Immature natural killer cell (primary cell): ENCODE measurements at regions not wholly inside any gene's neighbourhood (a gene's known extent, or its start where the extent isn't known, plus 50 kb on each side); places are given as distances from the start of the nearest gene placed in this dataset.

ENCODE experiments used
- DNase-seq, 3 donors: peaks; one replicate each; pipeline ENCODE4 v3.0.0; 2022; ENCODE audit warnings: mixed read lengths in 1 of 3
- H3K27ac Mint-ChIP-seq, 6 donors: one replicate each; pipeline ENCODE4 v1.8.0; 2020; ENCODE audit warnings: mixed read lengths in 6 of 6, mild to moderate bottlenecking in 5 of 6, inconsistent platforms in 4 of 6, moderate library complexity in 3 of 6
- H3K27me3 Mint-ChIP-seq, 3 donors: one replicate each; pipeline ENCODE4 v1.8.0; 2020 to 2021; ENCODE audit warnings: low read depth in 3 of 3, mild to moderate bottlenecking in 3 of 3, mixed read lengths in 3 of 3, moderate library complexity in 3 of 3, inconsistent platforms in 1 of 3
- H3K36me3 Mint-ChIP-seq, 3 donors: one replicate each; pipeline ENCODE4 v1.8.0; 2020; ENCODE audit warnings: mixed read lengths in 3 of 3, inconsistent platforms in 2 of 3, mild to moderate bottlenecking in 2 of 3
- H3K4me1 Mint-ChIP-seq, 2 donors: one replicate each; pipeline ENCODE4 v1.8.0; 2020; ENCODE audit warnings: inconsistent platforms in 2 of 2, mild to moderate bottlenecking in 2 of 2, mixed read lengths in 2 of 2, moderate library complexity in 1 of 2
- H3K4me3 Mint-ChIP-seq, 5 donors: one replicate each; pipeline ENCODE4 v1.8.0; 2020; ENCODE audit warnings: mild to moderate bottlenecking in 5 of 5, mixed read lengths in 5 of 5, inconsistent platforms in 3 of 5, moderate library complexity in 3 of 5
- H3K9me3 Mint-ChIP-seq, 6 donors: one replicate each; pipeline ENCODE4 v1.8.0; 2020; ENCODE audit warnings: mild to moderate bottlenecking in 6 of 6, mixed read lengths in 6 of 6, inconsistent platforms in 4 of 6, moderate library complexity in 3 of 6

- H3K27me3 Mint-ChIP-seq: peaks cover 0 to 2% (median 0%) of the 10 kb centered on the region in 3 donors
- H3K4me3 Mint-ChIP-seq: no peak overlapping the region
- peaks cover under 1 to 50% (median 13%) of the 10 kb centered on the region in 6 donors for H3K9me3 Mint-ChIP-seq
- H3K4me1 Mint-ChIP-seq: no peaks in the 10 kb centered on the region
- no peak overlapping the region for H3K27ac Mint-ChIP-seq
- no peak for DNase-seq
- no peaks in the 10 kb centered on the region for H3K36me3 Mint-ChIP-seq
Observed at GRCh38 chr5:121702682-121703081, 149.0 kb upstream of the FTMT start.

- Mint-ChIP-seq H3K4me1 (no peaks in the 10 kb centered on the region), H3K36me3 (no peaks in the 10 kb centered on the region), H3K27me3 (peaks cover 0 to 2% (median 0%) of the 10 kb centered on the region in 3 donors), H3K27ac (no peak overlapping the region), H3K4me3 (no peak overlapping the region), H3K9me3 (peaks cover 2 to 49% (median 12%) of the 10 kb centered on the region in 6 donors)
- DNase-seq: no peak
Observed at GRCh38 chr5:121704291-121704690, 147.4 kb upstream of the FTMT start.

GRCh38 chr5:121706686-121707085 lies 145.0 kb upstream of the FTMT start:
- Mint-ChIP-seq H3K27ac (no peak overlapping the region), H3K4me3 (no peak overlapping the region), H3K4me1 (no peaks in the 10 kb centered on the region), H3K27me3 (peaks cover 0 to 2% (median 0%) of the 10 kb centered on the region in 3 donors), H3K9me3 (peaks cover 6 to 52% (median 19%) of the 10 kb centered on the region in 6 donors), H3K36me3 (peaks cover 0 to 1% (median 0%) of the 10 kb centered on the region in 3 donors)
- DNase-seq: no peak

DNA sequence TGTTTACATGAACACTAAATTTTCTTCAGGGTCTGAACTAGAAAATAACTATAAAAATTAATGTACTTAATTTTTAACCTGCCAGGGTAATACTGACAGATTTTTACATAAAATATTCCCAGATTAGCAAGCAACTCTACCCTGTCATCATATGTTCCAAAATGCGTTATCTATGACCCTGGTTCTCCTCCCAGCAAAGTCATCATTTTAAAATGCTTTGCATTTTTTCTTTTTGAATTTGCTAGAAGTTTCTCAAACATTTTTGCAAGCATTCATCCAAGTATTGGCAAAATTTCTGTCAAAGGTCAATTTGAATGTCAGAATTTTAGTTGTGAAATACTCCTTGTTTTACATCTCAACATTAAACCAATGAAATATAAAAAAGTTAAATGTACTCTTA lies 144.5 kb upstream of the FTMT start:
- H3K4me3 Mint-ChIP-seq: no peak overlapping the region
- peaks cover 0 to 3% (median 0%) of the 10 kb centered on the region in 3 donors for H3K36me3 Mint-ChIP-seq
- no peak for DNase-seq
- H3K9me3 Mint-ChIP-seq: peaks cover 11 to 57% (median 21%) of the 10 kb centered on the region in 6 donors
- H3K27ac Mint-ChIP-seq: no peak overlapping the region
- H3K27me3 Mint-ChIP-seq: peaks cover 0 to 2% (median 0%) of the 10 kb centered on the region in 3 donors
- no peaks in the 10 kb centered on the region for H3K4me1 Mint-ChIP-seq

DNA sequence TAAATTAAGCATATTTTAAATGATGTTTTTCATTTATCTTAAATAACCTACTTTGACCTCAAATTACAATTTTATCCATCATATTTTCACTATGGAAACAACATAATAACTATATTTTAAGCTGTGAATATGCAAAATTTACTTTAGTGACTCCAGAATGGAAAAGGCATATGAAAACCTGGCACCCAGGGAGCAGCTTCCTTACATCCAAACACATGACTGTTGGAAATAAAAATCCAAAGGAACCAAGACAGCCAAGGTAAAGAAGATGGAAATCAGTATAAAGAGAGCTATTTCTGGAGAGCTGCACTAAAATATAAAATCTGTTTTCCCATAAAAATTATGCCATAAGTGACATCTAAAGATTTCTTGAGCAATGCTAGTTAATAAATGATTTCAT lies 140.3 kb upstream of the FTMT start:
- peaks cover 0 to 2% (median 0%) of the 10 kb centered on the region in 3 donors for H3K27me3 Mint-ChIP-seq
- H3K9me3 Mint-ChIP-seq: peaks cover 15 to 57% (median 26%) of the 10 kb centered on the region in 6 donors

DNA sequence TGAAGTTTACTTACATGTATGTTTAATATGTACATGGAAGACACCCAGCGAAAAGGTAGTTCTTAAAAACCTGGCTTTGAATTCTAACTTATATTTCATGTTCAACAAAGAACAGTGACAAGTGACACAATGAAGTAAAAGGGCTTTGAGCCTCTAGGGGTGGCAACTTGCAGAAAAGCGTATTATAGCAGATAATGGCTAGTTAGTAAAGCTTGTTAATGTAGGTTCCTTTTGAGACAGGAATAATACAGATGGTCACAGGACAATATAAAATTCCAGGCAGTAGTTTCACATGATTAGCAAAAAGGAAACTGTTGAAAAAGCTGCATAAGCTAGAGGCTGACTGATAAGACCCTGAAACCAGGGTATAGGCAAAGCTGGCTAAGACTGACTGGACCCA lies 132.4 kb upstream of the FTMT start:
- no peak overlapping the region for H3K27ac Mint-ChIP-seq
- DNase-seq: no peak
- no peaks in the 10 kb centered on the region for H3K4me1 Mint-ChIP-seq
- H3K27me3 Mint-ChIP-seq: no peaks in the 10 kb centered on the region
- H3K9me3 Mint-ChIP-seq: peaks cover 6 to 39% (median 19%) of the 10 kb centered on the region in 6 donors
- no peaks in the 10 kb centered on the region for H3K36me3 Mint-ChIP-seq
- H3K4me3 Mint-ChIP-seq: no peak overlapping the region

More for the DNA sequence above, 140.3 kb upstream of the FTMT start:
- H3K27ac Mint-ChIP-seq: no peak overlapping the region
- DNase-seq: no peak
- no peaks in the 10 kb centered on the region for H3K4me1 Mint-ChIP-seq
- peaks cover 0 to 3% (median 0%) of the 10 kb centered on the region in 3 donors for H3K36me3 Mint-ChIP-seq
- no peak overlapping the region for H3K4me3 Mint-ChIP-seq

DNA sequence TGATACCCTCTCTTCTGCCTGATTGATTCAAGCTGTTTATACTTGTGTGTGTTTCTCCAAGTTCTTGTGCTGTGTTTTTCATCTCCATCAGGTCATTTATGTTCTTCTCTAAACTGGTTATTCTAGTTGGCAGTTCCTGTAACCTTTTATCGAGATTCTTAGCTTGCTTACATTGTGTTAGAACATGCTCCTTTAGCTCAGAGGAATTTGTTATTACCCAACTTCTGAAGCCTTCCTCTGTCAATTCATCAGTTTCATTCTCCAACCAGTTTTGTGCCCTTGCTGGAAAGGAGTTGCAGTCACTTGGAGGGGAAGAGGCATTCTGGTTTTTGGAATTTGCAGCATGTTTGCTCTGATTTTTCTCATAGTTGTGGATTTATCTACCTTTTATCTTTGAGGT lies 126.2 kb upstream of the FTMT start:
- no peak overlapping the region for H3K4me3 Mint-ChIP-seq
- H3K27me3 Mint-ChIP-seq: no peaks in the 10 kb centered on the region
- H3K4me1 Mint-ChIP-seq: no peaks in the 10 kb centered on the region
- no peaks in the 10 kb centered on the region for H3K36me3 Mint-ChIP-seq
- no peak overlapping the region for H3K27ac Mint-ChIP-seq
- peaks cover 9 to 54% (median 29%) of the 10 kb centered on the region in 6 donors for H3K9me3 Mint-ChIP-seq
- no peak for DNase-seq

DNA sequence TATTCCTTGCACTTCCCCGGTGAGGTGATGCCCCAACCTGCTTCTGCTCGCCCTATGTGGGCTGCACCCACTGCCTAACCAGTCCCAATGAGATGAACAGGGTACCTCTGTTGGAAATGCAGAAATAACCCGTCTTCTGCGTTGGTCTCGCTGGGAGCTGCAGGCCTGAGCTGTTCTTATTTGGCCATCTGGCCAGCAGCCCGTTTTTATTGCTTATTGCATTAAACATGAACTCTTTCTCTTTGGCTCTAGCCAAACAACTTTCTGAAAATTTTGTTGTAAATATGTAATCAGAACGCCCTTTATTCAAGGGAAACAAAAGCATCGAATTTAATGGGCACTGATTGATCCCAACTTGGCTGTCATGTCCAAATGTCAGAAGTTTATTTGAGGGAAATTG lies 124.7 kb upstream of the FTMT start:
- Mint-ChIP-seq H3K36me3 (no peaks in the 10 kb centered on the region), H3K27ac (no peak overlapping the region), H3K4me1 (no peaks in the 10 kb centered on the region), H3K4me3 (no peak overlapping the region), H3K9me3 (peaks cover 9 to 51% (median 29%) of the 10 kb centered on the region in 6 donors), H3K27me3 (no peaks in the 10 kb centered on the region)
- DNase-seq: no peak

DNA sequence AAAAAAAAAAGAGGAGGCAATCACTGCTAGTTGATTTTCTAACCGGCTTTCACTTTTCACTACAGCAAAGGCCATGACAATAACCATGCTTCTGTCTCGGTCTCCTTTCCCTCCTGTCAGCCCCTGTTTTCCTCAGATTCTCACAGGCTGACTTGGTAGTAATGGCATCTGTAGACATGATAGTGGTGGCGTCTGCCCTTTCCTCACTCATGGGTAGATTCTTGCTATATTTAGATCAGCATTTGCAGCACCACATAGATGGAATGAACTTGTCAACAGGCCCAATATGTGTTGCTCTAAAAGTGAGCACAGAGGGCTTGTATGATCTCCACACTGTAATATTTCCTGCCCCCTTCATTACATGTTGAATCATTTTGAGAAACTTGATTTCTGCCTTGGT lies 120.3 kb upstream of the FTMT start:
- H3K36me3 Mint-ChIP-seq: no peaks in the 10 kb centered on the region
- no peak overlapping the region for H3K4me3 Mint-ChIP-seq
- peaks cover 4 to 45% (median 19%) of the 10 kb centered on the region in 6 donors for H3K9me3 Mint-ChIP-seq
- H3K27ac Mint-ChIP-seq: no peak overlapping the region
- H3K4me1 Mint-ChIP-seq: no peaks in the 10 kb centered on the region
- no peak for DNase-seq
- no peaks in the 10 kb centered on the region for H3K27me3 Mint-ChIP-seq

DNA sequence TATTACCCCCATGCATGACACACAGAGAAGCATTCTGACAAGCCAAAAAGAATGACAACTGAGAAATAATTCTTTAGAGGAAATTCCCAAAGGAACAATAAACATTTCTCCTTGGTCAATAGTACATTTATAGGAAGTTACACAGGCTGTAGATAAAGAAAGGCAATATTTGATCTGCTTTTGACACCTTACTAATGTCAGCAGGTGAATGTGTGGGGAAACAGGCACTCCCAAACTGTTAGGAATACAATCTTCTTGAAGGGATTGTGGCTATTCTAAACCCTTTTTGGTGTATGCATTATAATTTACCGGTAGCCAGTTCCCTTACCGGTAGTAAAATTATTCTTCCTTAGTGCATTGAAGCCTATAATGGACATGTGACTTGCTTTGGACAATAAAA lies 116.1 kb upstream of the FTMT start:
- peaks cover 3 to 30% (median 7%) of the 10 kb centered on the region in 6 donors for H3K9me3 Mint-ChIP-seq

GRCh38 chr5:121737120-121737519 lies 114.6 kb upstream of the FTMT start:
- Mint-ChIP-seq H3K27me3 (no peaks in the 10 kb centered on the region), H3K4me1 (no peaks in the 10 kb centered on the region), H3K9me3 (peaks cover 4 to 26% (median 8%) of the 10 kb centered on the region in 6 donors), H3K4me3 (no peak overlapping the region), H3K36me3 (no peaks in the 10 kb centered on the region), H3K27ac (no peak overlapping the region)
- DNase-seq: no peak

More for the DNA sequence above, 116.1 kb upstream of the FTMT start:
- Mint-ChIP-seq H3K27me3 (no peaks in the 10 kb centered on the region), H3K4me3 (no peak overlapping the region), H3K4me1 (no peaks in the 10 kb centered on the region), H3K36me3 (no peaks in the 10 kb centered on the region), H3K27ac (no peak overlapping the region)
- no peak for DNase-seq

DNA sequence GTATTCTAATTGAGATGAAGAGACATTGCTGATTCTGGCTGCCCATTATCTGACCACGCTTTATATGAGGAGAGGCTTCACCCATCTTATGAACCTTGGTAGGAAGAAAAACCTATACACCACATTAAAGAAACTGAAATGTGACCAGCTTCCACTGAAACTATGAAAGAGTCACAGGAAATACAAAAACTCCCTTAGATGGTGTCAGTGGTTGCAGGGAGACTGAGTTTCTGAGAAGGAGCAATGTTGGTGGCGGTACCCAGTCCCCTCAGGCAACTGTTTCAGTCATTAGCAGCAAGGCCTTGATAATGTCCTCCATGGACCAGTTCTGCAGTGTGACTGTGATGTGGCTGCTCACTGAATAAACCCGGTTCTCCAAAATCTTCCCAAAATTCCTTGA lies 110.5 kb upstream of the FTMT start:
- Mint-ChIP-seq H3K4me1 (no peaks in the 10 kb centered on the region), H3K36me3 (no peaks in the 10 kb centered on the region), H3K9me3 (peaks cover 5 to 19% (median 11%) of the 10 kb centered on the region in 6 donors), H3K27ac (no peak overlapping the region), H3K4me3 (no peak overlapping the region), H3K27me3 (no peaks in the 10 kb centered on the region)
- no peak for DNase-seq

GRCh38 chr5:121744577-121744976 lies 107.1 kb upstream of the FTMT start:
- no peak for DNase-seq
- H3K4me1 Mint-ChIP-seq: no peaks in the 10 kb centered on the region
- H3K36me3 Mint-ChIP-seq: no peaks in the 10 kb centered on the region
- no peak overlapping the region for H3K4me3 Mint-ChIP-seq
- peaks cover 6 to 14% (median 9%) of the 10 kb centered on the region in 6 donors for H3K9me3 Mint-ChIP-seq
- H3K27ac Mint-ChIP-seq: no peak overlapping the region
- H3K27me3 Mint-ChIP-seq: no peaks in the 10 kb centered on the region

- DNase-seq: no peak
- peaks cover 5 to 15% (median 9%) of the 10 kb centered on the region in 6 donors for H3K9me3 Mint-ChIP-seq
- H3K27ac Mint-ChIP-seq: no peak overlapping the region
- H3K4me1 Mint-ChIP-seq: no peaks in the 10 kb centered on the region
- no peaks in the 10 kb centered on the region for H3K36me3 Mint-ChIP-seq
- no peak overlapping the region for H3K4me3 Mint-ChIP-seq
- no peaks in the 10 kb centered on the region for H3K27me3 Mint-ChIP-seq
Observed at GRCh38 chr5:121745407-121745806, 106.3 kb upstream of the FTMT start.

GRCh38 chr5:121746763-121747162 lies 104.9 kb upstream of the FTMT start:
- Mint-ChIP-seq H3K9me3 (peaks cover 3 to 23% (median 12%) of the 10 kb centered on the region in 6 donors), H3K36me3 (no peaks in the 10 kb centered on the region), H3K4me1 (no peaks in the 10 kb centered on the region), H3K4me3 (no peak overlapping the region), H3K27ac (no peak overlapping the region), H3K27me3 (no peaks in the 10 kb centered on the region)
- DNase-seq: no peak
